ENCODE measurements at regions not wholly inside any gene's neighbourhood (a gene's known extent, or its start where the extent isn't known, plus 50 kb on each side); places are given as distances from the start of the nearest gene placed in this dataset.
A peak's percentile ranks its signal among the peaks of the same experiment; 100 is the strongest.

GRCh38 chr2:121033461-121033996 is 251.5 kb downstream of the TFCP2L1 start:
- DNase-seq, result no peak

- no peak for DNase-seq
These were observed 250.5 kb downstream of the TFCP2L1 start for GRCh38 chr2:121034551-121034950.

GRCh38 chr2:121036226-121036692 is 248.7 kb downstream of the TFCP2L1 start:
- peak; percentile 74 for DNase-seq

DNA sequence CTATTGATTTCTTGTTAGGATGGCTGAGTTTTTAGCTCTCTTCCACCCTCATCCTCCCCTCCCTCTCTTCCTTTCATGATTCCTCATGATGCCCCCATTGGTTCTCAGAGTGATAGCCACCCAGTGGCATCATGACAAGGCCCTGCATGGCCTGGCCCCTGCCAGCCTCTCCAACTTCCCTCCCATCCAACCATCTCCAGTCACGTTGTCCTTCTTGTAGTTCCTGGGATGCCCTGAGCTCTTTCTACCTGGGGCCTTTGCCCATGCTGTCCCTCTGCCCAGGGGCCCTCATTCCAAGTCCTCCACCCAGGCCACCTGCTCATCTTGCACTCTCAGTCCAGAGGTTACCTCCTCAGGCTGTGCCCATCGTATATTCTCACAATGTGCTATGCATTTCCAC is 247.5 kb downstream of the TFCP2L1 start:
- no peak for DNase-seq

DNA sequence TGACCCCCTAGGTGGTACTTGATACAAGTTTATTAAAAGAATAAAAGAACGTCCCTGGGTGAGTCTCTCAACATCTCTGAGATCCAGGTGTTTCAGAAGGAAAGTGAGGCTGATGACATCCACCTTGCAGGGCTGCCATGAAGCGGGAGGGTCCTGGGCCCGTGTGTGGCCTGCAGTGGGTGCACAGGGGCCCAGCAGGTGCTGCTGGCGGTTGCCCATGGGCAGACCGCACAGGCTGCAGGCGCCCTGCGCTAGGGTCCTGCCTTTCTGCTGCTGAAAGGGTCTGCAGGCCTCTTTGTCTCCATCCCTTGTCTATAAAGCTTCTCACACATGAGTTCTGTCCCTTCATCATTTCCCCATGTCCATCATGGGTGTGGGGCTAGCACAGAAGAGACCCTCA is 247.0 kb downstream of the TFCP2L1 start:
- no peak for DNase-seq

GRCh38 chr2:121038431-121038830 is 246.6 kb downstream of the TFCP2L1 start:
- no peak for DNase-seq

GRCh38 chr2:121038891-121039616 is 245.9 kb downstream of the TFCP2L1 start:
- DNase-seq, result peak; percentile 52

- no peak for DNase-seq
These were observed 245.3 kb downstream of the TFCP2L1 start for GRCh38 chr2:121039679-121040078.

- no peak for DNase-seq
These were observed 243.5 kb downstream of the TFCP2L1 start for GRCh38 chr2:121041516-121041915.

DNA sequence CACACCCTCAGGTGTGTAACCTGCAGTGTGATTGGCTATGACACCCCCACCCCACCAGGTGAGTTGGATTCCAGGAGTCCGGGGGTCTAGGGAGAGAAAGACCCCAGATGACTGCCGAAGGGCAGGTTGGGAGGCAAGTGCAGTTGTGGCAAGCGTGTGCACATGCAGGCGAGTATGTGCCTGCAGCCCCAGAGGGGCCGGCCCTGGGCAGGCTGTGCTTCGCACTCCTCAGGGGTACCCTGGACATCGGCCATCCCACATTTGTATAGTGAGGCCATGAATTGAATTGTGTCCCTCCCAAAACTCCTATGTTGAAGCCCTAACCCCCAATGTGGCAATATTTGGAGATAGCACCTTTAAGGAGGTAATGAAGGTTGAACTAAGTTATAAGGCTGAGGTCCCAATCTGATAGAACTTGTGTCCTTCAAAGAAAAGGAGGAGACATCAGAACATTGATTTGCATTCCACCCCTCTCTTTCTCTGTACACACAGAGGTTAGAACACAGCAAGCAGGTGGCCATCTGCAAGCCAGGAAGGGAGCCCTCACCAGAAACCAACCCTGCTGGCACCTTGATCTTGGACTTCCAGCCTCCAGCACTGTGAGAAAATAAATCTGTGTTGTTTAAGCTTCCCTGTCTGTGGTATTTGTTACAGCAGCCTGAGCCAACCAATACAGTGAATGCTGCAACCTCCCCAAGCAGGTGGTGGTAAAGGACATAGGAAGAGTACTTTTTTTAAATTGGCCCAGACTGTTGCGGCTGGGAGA is 241.8 kb downstream of the TFCP2L1 start:
- DNase-seq, result no peak

- no peak for DNase-seq
These were observed 241.2 kb downstream of the TFCP2L1 start for GRCh38 chr2:121043827-121044222.

GRCh38 chr2:121044412-121044811 is 240.6 kb downstream of the TFCP2L1 start:
- DNase-seq, result no peak

DNA sequence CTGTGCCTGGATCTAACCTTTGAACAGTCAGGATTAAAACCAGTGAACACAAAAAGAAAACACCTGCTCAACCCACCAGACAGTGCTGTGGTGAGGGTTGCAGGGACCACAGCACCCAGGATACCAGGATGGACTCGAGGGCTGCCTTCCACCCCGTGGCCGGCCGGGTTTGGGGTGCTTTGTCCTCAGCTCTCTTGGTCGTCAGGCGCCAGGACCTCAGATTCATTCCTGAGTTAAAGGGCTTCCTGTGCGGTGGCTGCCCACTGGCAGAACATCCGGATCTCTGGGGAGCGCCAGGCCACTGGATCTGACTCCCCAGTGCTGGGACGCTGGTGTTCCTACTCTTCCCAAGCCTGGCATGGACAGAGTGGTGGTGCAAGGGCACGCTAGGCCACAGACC is 239.8 kb downstream of the TFCP2L1 start:
- DNase-seq, result no peak

DNA sequence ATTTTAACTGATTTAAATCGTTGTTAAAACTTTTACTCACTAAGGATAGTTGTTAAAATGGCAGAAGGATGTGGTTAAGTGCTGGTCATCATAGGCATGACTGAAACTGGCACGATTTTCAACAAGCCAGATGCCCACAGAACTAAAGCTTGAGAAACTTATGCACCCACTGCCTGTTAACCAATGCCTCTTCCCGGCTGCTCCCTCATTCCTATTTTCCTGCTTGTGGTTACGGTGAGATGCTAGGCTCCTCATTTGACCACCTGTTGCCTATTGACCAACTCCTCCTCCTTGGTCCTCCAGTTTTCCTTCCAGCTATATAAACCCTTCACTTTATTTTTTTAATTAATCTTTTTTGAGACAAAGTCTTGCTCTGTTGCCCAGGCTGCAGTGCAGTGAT is 238.7 kb downstream of the TFCP2L1 start:
- no peak for DNase-seq

GRCh38 chr2:121047383-121047782 is 237.6 kb downstream of the TFCP2L1 start:
- no peak for DNase-seq

DNA sequence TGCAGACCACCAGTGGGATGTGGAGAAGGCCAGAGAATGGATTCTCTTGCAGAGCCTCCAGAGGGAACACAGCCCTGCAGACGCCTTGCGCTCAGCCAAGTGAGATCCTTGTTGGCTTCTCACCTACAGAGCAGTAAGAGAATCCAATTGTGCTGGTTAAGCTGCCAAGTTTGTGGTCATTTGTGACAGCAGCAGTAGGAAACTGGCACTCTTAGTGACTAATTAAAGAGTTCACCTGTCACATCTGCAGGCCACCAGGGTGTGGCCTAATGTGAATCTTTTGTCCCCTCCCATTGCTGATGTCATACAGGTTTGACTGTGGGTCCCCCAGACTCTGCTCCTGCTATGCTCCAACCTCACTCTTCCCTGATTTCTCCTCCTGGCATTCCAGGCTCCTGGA is 235.9 kb downstream of the TFCP2L1 start:
- no peak for DNase-seq

GRCh38 chr2:121049950-121050585 is 234.9 kb downstream of the TFCP2L1 start:
- DNase-seq, result no peak

DNA sequence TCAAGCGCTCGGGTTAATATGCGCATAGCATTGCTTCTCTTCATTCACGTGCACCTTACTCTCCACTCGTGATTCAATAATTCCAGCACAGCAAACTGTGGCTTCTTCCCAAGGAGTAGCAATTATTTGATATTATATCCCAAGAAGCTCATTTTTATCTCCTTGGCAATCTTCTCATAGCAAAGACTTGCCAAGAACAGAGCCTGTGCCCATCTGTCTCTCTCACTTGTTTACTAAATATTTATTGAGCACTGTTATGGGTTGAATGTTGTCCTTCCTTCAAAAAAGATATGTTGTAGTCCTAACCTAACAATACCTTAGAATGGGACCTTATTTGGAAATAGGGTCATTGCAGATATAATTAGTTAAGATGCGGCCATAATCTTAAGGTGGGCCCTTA is 233.7 kb downstream of the TFCP2L1 start:
- no peak for DNase-seq

- DNase-seq, result no peak
These were observed 233.0 kb downstream of the TFCP2L1 start for GRCh38 chr2:121052023-121052422.

DNA sequence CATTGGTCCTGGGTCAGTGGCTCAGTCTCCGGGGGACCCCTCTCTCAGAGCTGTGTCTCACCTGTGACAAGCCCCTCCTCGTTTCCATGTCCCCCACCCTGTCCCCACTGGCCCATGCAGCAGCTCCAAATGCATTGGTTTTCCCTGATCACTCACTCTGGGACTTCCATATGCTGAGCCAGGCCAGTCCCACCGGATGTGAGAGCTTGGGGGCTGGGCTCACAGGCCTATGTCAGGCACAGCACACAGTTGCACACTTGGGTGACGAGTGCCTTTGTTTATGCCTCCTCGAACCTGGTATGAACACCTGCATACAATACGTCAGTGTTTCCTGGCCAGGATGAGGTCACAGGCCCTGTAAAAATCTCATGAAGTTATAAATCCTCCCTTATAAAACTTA is 232.5 kb downstream of the TFCP2L1 start:
- no peak for DNase-seq

- DNase-seq, result no peak
These were observed 229.9 kb downstream of the TFCP2L1 start for GRCh38 chr2:121055088-121055487.

GRCh38 chr2:121055501-121055900 is 229.5 kb downstream of the TFCP2L1 start:
- DNase-seq, result no peak

DNA sequence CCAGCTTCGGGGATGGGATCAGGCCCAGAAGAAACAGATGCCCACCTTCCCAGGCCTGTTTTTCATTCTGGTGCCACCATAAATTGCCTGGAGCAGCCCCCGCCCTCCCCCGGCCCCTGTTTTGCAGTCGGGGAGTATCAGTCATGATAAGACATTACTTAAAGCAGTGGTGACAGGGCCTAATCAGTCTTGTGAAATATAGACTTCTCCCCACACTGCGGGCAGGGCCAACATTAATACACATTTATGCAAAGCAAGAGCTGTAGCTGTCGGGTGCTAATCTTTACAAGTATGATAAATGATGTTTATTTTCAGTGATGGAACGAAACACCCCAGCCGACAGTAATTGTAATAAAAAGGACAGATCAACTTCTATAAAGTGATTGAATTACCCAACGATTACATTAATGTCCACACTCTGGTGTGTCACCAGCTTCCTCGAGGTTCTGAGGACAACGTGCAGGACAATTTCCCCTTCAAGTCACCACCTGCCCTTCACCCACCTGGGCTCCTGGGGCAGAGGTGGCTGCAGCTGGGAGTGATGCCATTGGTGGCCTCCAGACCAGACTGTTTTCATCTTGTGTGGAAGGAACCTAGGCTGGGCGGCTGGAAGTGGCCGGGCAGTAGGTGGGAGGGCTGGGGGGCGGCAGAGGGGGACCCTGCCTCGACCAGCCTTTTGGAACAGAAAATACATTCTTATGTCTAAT is 226.0 kb downstream of the TFCP2L1 start:
- no peak for DNase-seq

Measured in NCI-H1092 (cell line).